ENCODE measurements at regions not wholly inside any gene's neighbourhood (a gene's known extent, or its start where the extent isn't known, plus 50 kb on each side); places are given as distances from the start of the nearest gene placed in this dataset.
"Not testable (repeated sequence)": the region's sequence is repeated elsewhere in the genome, so short reads cannot be mapped to it uniquely, and the experiment has no call there.

DNA sequence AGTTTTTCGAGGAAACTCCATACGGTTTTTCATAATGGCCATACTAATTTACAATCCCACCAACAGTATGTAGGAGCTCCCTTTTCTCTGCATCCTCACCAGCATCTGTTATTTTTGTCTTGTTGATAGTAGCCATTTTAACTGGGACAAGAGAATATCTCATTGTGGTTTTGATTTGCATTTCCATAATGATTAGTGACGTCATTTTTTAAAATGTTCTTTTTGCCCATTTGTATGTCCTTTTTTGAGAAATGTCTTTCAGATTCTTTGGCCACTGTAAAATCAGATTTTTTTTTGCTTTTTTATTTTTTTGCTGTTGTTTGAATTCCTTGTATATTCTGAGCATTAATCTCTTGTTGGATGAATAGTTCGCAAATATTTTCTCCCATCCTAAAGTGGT is 243.9 kb downstream of the TRIML1 start:
- no peak for DNase-seq

DNA sequence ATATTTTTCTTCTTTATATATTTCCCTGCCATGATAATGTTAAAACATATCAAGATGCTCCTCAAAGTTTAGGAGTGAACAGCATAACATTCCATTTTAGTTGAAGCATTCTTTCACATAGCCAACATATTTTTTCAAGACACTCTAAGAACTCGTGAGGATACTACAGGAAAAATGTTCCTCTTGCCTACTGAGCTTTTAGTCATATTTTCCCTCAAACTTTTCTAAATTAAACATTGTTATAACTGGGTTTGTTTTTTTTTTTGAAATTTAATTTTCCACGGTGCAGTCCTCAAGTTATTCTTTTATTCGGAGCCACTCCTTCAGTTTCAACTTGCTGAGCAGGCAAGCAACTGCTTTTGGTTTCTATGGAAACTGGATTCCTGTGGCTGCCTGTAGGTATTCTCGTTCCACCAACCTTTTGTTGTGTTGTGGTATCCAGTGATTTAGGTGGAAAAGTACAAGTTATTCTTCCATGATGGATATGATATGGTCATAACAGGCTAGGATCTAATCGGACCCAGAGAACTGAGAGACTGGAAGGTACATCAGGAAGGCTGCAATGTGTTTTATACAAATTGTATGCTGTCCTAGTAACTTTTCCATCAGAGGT is 248.0 kb downstream of the TRIML1 start:
- no peak for DNase-seq

DNA sequence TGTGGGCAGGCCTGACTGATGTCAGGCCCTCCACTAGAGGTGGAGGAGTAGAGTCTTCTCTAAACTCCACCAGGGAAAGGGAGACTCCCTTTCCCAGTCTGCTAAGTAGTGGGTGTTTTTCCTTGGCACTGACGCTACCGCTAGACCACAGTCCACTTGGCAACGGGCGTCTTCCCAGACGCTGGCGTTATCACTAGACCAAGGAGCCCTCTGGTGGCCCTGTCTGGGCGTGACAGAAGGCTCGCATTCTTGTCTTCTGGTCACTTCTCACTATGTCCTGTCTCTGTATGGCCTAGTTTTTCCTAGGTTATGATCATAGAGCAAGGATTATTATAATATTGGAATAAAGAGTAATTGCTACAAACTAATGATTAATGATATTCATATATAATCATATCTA is 252.1 kb downstream of the TRIML1 start:
- DNase-seq = not testable (repeated sequence)

DNA sequence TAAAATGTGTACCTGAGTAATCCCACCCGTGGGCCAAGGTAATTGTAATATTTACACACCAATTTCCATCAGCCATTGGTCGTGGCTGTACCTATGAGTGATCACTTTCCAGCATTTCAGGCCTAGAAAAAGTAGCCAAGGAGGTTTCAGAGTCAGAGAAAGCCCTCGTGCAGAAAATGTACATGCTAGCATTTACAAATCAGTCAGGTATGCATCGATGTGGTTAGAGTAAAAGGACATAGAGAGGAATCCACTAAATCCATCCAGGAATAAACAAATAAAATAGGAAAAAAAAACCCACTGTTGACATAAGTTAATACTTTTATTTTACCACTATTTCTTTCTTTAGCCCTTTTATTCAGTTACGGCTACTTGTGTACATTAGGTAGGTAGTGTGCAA is 256.8 kb downstream of the TRIML1 start:
- no peak for DNase-seq

DNA sequence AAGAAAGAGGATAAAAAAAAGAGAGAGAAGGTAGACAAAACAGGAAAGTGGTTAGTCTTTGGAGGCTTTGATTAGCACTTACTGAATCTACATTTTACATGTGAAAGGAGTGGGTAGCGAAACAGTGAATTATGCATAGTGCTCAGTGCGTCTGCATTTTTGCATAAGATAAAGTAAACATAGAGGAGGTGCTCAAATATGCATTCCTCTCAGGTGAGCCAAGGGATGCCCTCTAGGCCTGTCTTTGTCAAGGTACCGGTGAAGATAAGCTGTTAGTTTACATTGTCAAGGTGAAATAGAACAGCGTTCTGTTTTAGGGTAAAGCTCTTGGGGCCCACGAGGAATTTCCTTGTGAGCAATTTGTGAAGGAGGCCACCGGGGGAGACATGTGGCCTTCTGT is 260.6 kb downstream of the TRIML1 start:
- DNase-seq = no peak

DNA sequence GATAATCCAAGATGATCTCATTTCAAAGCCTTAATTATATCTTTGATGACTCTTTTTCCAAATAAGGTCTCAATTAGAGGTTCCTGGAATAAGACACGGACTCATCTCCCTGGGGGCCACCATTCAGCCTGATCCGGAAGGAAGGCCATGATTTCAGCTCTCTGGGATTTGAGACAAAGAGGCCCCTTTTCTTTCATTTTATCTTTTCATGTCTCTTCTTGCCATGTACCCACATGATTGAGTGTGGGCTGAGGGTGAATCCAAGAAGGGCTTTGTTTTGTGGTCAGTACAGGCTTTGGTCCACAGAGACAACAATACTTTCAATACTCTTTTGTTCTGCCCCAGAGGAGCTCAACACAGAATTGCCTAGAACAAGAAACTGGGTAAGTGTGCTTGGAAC is 261.2 kb downstream of the TRIML1 start:
- DNase-seq = no peak

DNA sequence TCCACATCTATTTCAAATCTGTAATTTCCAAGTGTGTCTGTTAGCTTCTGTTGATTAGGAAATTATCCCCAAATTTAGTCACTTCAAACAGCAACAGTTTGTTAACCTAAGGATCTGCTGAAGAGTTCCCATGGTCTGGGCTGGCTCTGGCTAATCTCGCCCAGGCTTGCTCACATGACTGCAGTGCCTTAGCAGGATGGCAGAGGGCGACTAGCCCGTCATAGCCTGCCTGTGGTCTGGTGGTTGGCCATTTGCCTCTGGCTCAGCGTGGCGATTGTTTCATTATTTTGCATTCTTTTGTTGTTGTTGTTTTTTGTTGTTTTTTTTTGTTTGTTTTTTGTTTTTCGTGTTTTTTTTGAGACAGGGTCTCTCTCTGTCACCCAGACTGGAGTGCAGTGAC is 264.0 kb downstream of the TRIML1 start:
- DNase-seq = no peak

DNA sequence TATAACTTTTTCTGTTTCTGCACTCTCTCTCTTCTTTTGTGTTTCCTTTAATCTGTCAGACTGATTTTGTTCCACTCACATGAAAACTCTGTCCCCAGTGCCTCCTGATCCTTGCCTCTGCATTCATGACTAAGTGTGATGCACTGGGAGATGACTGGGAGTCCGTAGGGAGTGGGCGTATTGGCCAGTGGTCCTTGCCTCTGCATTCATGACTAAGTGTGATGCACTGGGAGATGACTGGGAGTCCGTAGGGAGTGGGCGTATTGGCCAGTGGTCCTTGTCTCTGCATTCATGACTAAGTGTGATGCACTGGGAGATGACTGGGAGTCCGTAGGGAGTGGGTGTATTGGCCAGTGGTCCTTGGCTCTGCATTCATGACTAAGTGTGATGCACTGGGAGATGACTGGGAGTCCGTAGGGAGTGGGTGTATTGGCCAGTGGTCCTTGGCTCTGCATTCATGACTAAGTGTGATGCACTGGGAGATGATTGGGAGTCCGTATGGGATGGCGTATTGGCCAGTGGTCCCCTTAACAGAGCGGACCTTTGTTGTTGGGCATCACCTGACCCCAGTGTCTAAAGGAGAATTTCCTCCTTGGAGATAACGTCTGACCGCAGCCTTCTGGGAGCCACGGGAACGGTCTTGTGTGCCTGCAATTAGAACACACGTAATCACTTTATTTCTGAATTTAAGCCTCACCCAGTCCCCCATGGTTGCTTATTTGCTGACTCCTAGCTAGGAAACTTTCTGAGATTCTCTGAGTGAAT is 266.0 kb downstream of the TRIML1 start:
- DNase-seq = not testable (repeated sequence)

DNA sequence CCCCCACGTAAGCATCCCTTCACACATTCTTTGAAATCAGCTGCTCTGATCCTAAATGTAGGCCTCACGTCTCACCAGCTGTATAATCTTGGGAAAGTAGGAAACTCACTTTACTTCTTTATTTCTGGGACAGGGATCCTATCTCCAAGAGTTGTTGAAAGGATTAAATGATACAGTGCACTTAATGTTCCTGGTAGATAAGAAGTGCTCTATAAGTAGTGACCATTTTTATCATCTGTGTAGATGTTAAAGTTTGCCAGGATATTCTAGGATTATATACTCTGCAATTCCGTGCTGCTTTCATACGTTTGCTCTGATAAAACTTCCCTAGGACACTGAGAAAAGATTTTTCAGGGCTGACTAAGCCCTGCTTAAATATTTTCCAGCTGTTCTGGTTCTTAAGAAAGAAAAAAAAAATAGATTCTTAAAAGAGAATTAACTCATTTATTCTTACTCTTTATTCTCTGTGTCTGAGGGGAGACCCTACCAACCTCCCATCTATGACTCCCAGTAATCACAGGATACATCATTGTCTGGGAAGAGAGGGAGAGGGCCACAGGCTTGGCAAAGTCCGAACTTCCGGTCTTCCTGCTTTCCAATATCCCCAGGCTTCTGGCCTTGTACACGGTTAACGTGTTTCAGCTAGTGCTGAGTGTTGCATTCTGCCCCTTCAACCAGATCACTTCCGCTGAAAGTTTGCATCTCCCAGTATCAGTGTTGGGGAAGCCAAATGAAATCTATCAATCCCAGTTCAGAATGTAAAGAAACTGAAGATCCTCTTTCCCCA is 269.2 kb downstream of the TRIML1 start:
- no peak for DNase-seq

DNA sequence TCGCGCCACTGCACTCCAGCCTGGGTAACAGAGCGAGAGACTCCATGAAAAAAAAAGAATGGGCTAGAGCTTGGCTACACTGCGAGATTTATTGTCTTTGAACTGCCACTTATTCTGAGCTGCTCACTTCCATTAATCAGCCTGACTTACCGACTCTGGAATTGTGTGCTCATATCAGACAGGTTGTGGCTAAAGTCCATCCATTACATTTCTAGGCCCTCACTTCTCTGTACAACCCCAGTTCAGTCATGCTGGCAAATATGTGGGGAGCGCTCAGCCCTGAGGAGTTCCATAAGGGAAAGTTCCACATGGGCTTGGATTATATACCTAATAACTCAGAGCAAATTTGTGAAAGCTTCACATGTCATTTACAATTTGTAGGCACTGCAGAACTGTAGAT is 270.6 kb downstream of the TRIML1 start:
- DNase-seq = no peak

DNA sequence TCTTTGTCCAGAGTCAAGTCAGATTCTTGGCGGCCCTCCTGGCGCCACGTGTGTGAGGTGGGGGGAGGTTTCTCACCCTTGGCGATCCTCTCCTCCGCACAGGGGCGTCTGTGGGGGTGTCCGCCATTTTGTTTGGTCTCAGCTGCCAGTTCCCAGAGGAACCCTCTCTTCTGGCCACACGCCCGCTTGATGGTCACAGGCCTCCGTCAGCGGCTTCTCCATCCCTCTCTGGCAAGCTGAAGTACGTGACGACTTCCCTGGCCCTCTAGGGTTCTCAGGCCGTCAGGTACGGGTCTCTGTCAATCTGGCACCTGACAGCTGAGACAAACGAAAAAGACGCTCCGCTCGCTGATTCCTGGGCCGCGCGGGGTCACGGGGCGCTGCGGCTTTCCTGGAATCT is 272.6 kb downstream of the TRIML1 start:
- no peak for DNase-seq

DNA sequence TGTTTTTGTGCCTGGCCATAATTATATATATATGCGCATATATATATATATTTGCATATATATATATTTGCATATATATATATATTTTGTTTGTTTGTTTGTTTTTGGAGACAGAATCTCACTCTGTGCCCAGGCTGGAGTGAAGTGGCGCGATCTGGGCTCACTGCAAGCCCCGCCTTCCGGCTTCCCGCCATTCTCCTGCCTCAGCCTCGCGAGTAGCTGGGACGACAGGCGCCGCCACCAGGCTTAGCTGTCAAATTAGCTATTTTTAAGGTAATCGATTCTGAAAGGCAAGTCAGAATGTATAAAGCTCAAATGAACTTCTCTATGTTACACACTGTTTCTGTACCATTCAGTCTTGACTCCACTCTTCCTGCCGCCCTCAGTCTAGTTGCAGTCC is 273.3 kb downstream of the TRIML1 start:
- no peak for DNase-seq

DNA sequence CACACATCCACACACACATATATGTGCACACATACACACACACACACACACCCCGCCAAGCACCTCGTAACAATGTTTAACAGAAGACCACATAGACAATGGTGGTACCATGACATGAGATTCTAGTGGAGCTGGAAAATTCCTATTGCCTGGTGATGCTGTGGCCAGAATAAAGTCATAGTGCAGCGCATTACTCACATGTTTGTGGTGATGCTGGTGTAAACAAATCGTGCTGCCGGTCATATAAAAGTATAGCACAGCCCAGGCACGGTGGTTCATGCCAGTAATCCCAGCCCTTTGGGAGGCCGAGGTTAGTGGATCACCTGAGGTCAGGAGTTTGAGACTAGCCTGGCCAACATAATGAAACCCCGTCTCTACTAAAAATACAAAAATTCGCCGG is 275.2 kb downstream of the TRIML1 start:
- DNase-seq = no peak

DNA sequence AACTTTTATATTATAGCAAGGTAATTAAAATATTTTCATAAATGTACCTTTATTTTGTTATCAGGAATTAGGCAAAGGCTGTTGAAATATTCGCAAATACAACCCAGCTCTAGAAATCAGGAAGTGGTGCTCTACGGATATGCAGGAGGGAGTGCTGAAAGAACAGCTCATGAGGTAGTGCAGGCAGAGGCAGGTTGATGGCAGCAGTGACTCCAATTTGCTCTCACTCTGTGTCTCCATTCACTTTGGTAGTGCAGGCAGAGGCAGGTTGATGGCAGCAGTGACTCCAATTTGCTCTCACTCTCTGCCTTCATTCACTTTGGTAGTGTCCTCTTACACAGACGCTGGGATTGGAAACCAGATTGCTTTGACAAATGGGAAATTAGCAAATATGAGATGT is 277.9 kb downstream of the TRIML1 start:
- no peak for DNase-seq

DNA sequence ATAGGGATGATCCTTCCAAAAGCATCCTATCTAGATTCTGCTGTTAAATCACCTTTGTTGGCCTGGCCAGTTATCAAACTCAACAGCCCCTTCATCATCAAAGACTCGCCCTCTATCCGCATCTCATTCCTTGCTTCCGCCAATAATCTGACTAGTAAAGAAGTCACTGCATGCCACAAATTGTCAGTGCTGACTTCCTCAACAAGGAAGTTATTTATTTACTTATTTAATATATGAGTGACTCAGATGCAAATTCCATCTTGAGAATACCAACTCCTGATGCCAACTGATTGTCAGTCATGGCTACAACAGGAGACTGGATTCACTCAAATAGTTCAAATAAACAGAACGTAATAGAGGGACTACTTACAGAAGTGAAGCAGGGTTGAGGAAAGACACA is 283.8 kb downstream of the TRIML1 start:
- DNase-seq = no peak

DNA sequence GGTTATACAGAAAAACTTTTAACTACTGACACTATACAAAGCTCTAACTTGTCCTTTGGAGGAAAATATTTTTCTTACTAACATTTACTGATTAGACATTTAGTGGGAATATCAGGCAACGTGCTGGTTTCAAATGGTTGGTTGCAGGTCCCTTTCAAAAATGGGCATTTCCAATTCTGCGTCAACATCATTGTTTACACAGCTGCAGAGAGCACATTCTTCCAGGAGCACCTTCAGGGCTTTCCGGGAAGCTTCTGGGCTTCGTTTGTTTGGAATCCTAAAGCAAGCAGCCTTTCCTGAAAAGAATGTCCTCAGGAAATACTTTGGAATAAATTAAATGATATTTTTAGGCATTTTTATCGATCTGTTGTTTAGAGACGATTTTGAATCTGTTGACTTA is 289.7 kb downstream of the TRIML1 start:
- DNase-seq = peak; percentile 16

DNA sequence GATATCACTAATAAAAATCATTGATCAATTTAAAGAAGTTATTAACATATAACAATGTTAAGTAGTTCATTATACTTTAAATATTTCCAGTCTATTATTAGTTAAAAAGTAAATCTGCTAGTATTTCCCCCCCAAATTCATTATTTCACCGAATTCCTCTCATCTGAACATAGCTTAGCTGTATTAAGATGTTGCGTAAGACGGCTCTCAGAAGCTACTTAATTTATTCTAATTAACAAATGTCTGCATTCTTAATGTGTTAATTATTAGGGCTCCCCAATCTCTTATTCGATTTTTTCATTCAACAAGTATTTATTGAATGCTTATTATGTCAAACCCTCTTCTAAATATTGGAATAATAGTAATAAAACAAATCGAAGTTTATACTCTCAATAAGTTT is 290.7 kb downstream of the TRIML1 start:
- DNase-seq = no peak

DNA sequence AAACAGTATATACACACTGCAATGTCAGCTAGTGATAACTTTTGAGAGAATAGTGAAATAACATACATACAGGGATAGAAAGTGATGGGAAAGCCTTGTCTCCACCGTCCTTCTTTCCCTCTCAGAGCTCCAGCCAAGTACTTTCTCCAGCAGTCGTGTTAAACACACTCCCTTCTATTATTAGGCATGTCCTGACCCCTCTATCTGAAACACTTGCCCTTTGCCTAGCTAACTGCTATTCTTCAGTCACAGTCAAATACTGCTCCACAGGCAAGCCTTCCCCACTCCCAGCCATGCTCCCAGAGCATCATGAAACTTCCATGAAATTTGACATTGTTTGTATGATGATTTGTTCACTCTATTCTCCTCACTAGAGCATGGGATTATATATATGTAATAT is 291.1 kb downstream of the TRIML1 start:
- DNase-seq = no peak

DNA sequence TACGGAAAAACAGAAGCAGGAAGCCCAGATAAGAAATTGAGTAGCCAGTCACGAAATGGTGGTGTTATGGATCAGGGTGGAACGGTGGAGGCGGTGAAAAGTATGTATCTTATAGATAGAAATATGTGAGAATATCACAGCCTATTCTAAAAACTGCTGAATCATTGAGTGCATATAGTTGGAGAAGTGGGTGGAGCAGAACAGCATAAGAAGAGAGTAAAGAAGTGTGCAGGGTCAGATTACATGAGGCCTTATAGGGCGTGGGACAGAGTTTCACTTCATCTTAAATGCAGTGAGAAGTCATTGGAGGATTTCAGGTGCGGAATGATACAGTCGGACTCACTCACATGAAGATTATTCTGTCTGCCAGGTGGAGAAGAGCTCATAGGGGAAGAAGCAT is 293.1 kb downstream of the TRIML1 start:
- peak; percentile 65 for DNase-seq

DNA sequence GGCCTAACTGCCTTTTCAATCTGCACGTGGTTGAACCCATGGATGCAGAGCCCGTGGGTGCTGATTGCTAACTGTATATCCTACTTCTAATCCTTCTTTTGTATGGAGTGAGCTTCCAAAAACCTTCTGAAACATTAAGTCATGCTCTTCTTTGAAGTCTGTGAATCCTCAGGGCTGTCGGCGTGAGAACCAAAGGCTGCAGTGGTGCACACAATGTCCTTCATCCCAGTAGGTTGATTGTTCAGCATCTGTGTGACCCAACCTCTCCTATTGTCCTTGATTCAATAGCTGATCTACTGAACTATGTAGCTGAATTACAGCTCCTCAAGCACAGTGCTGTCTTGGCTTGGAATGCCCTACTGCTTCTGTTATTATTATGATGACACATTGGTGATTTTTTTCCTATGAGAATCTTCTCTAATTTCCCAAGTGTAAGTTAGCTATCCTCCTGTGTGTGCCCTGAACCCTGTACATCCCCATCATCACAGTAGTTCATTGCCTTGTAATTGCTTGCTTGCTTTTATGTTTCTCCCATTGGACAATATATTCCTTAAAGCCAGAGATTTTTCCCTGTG is 294.6 kb downstream of the TRIML1 start:
- no peak for DNase-seq

DNA sequence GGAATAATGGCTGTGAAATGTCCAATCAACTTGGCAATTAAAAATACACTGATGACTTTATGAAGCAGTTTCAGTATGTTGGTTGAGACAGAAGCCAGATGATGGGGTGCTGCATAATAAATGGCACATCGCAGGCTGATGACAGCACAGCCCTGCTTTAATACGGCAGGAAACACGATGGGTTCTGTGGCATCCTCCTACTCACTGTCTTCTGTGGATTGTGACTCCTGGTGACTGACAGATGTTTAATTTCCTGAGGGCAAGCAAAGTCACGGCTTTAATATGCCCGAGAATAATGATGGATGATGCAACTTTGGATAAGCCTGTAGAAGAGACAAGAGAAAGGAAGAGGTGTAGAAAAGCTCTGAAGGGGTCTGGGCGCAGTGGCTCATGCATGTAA is 295.4 kb downstream of the TRIML1 start:
- DNase-seq = no peak

DNA sequence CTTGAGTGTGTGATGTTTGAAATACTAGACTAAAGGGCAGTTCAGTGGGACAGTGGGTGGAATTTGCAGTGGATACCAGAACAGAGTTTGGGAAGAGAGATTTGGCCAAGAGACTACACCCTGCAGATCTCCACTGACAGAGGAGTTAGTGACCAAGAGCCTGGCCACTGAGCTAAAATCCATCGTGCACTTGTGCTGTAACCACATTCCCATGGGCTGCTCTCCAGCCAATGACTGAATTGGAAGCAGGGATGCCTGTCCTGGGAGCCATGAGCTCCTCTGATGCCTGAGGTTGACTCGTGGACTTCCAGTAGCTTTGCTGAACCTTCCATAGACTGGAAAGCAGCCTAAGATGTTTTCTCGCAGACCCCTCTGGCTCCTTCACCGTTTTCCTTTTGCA is 296.1 kb downstream of the TRIML1 start:
- no peak for DNase-seq

DNA sequence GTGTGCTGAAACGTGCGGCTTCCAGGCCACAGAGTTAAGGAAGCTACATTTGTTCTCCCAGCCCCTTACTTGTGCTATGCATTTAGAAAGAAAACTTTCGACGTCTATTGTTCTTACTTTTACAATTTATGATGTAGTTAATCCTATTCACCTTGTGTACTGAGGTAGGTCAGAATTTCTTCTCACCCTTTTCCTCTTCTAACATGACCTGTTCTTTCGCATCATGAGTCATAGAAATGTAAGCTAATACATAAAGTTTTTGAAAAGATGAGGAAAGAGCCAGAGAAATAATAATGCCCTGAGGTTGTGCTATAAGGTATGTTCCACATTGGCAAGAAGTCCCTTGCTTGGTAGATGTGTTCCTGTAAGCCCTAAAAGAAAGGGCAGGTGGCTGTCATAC is 298.3 kb downstream of the TRIML1 start:
- DNase-seq = no peak

DNA sequence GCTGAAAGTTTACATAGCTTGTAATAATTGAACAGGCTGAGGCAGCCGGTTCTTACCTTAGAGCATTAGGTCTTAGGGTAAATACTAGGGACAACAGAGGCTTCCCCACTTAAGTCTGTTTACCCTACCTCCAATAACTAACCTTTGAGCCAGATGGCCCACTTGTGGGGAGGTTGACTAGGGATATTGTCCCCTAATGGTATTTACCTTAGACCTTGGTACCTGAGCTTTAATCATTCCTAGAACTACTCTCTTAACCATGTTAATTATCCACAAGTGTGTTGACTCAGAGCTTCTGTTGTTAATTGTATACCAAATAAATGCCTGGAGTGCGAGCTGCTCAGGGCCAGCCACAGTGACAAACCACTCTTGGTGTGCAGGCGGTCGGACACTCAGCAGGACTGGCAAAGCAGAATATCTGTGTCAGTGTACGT is 299.2 kb downstream of the TRIML1 start:
- peak; percentile 83 for DNase-seq

Data from NCI-H510A treated with DMSO at 0.1 percent for 48 hours (cell line).